ENCODE measurements at regions not wholly inside any gene's neighbourhood (a gene's known extent, or its start where the extent isn't known, plus 50 kb on each side); places are given as distances from the start of the nearest gene placed in this dataset.

DNA sequence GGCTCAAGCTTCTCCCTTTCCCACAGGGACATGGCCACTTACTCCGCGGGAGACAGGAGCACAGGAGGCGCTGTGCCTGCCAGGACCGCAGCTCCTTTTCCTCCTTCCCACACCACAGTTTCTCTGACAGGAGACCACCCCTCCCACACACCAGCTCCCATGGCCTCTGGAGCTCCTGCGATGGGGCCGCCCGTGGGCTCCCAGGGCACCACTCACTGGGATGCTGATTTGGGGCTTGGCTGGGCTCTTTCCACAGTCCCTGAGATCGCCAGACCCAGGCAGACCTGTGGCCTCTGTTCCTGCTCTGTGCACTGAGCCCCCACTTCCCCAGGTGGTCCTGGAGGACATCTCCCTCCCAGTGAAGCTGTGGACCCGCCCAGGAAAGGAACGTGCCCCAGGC lies 226.9 kb upstream of the SHH start:
- TF ChIP-seq, protein P1, sequence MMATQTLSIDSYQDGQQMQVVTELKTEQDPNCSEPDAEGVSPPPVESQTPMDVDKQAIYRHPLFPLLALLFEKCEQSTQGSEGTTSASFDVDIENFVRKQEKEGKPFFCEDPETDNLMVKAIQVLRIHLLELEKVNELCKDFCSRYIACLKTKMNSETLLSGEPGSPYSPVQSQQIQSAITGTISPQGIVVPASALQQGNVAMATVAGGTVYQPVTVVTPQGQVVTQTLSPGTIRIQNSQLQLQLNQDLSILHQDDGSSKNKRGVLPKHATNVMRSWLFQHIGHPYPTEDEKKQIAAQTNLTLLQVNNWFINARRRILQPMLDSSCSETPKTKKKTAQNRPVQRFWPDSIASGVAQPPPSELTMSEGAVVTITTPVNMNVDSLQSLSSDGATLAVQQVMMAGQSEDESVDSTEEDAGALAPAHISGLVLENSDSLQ (IDR thresholded peaks at IDR 0.05) = no peak
- no peak for TF ChIP-seq L3MBTL2 (conservative IDR thresholded peaks at IDR 0.05)
- TF ChIP-seq SP1 (IDR thresholded peaks at IDR 0.05) = no peak
- TF ChIP-seq LEF1 (IDR thresholded peaks at IDR 0.05; ENCODE audit: borderline replicate concordance) = no peak
- no peak for TF ChIP-seq SUZ12 (IDR thresholded peaks at IDR 0.05)
- TF ChIP-seq FOXM1 (IDR thresholded peaks at IDR 0.05; ENCODE audit: borderline replicate concordance) = no peak
- no peak for TF ChIP-seq FOXA1 (IDR thresholded peaks at IDR 0.05)
- TF ChIP-seq HDGF (IDR thresholded peaks at IDR 0.05; ENCODE audit: borderline replicate concordance) = no peak
- no peak for TF ChIP-seq ZNF384 (IDR thresholded peaks at IDR 0.05)
- no peak for TF ChIP-seq TARDBP (IDR thresholded peaks at IDR 0.05)
- TF ChIP-seq ARNT (IDR thresholded peaks at IDR 0.05) = no peak
- TF ChIP-seq NFRKB (IDR thresholded peaks at IDR 0.05) = no peak
